ENCODE measurements at regions not wholly inside any gene's neighbourhood (a gene's known extent, or its start where the extent isn't known, plus 50 kb on each side); places are given as distances from the start of the nearest gene placed in this dataset.
"Not testable (repeated sequence)": the region's sequence is repeated elsewhere in the genome, so short reads cannot be mapped to it uniquely, and the experiment has no call there.

DNA sequence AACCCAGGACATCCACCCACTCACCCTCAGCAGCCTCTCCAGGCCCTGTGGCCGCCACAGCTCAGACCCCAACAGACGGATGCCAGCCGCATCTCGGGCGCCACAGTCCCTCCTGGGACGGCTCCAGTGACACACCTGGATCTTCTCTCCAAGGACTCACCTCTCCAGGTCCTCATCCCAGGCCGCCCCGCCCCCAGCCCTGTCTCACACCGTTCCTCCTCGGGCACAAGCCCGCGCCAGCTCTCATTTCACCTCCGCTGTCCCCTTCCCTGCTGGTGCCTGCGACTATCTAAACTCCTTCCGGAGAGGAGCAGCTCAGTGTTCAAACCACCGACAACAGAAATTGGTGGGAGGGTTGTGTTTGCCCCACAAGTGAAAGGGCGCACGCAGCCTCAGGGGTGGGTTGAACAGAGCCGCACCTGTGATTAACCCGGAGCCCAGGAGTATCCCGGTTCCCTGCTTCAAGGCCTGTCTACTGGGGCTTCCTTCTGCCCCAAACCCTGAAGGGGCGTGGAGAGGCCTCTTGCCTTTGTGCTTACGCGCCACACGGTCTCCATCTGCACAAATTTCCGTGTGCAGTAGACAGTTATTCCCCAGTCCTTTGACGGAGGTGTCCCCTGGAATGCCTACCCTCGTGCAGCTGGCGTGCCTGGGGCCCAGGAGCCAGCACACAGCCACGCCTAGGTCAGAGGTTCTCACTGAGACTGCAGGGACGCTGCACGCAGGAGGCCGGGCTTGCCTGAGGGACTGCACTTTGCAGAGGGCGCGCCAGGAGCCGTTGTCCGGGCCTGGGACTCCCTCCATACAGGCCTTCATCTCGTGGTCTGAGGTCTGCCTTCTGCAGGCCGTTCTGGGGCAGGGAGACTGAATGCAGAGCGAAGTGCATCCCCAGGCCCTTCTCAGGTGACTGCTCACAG, 232.7 kb downstream of the DLL1 start:
- no peak for DNase-seq

- DNase-seq, result no peak
Measured at GRCh38 chr6:170057034-170057734, 233.7 kb downstream of the DLL1 start.

DNA sequence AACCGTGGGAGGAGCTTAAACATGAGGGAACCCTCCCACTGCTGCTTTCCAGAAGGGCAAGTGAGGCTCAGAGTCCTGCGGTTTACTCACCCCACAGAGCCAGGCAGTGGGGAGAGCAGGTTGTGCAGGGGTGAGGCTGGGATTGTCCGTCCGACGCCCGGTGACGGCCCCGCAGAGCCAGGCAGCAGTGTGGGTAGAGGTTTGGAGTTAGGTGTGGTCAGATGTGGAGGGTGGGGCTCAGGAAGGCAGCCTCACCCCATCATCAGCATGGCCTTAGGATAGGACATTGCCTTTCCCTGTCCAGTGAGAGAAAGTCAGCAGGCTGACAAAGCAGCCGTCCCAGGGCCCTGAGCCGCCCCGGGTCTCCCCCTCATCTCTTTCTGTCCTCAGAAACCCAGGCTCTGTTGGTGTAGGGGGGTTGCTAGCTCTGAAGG, 234.6 kb downstream of the DLL1 start:
- no peak for DNase-seq

GRCh38 chr6:170055797-170056196, 235.1 kb downstream of the DLL1 start:
- DNase-seq, result not testable (repeated sequence)

GRCh38 chr6:170053966-170054661, 236.8 kb downstream of the DLL1 start:
- DNase-seq, result no peak

DNA sequence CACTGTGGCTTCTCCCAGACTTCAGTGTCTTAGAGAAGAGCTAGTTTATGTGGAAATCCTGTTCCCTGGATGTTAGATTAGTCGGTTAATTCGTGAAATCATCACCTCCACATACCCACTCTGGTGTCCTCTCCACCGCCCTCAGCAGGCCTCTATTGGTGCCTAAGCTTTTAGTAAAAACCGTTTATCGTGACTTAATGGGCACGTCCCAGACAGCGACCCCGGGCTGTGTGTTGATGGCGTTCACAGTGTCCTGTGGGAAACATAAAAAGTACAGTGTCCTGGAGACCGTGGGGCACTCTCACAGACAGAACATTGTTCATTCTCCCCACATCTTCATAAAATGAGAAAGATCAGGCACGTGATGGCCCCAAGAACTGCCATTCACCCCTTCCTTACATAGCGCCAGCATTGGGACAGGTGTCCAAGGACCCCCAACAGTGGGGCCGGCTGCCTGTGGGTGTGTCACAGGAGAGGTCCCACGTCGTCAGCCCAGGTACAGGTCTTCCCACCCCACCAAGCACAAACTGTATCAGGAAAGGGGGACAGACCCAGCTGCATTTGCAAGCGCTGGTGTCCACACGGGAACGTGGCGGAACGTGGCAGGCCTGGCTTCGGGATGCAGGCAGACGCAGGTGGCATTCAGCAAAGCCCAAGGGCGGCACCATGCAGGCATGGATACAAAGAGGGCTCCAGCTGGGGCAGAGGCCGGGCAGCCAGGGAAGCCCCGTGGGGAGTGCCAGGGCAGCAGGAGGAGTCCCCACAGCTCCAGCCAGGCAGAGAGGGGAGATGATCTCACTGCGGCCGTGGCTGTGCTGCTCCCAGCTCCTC, 237.7 kb downstream of the DLL1 start:
- DNase-seq, result no peak

GRCh38 chr6:170051229-170052172, 239.4 kb downstream of the DLL1 start:
- DNase-seq, result no peak

DNA sequence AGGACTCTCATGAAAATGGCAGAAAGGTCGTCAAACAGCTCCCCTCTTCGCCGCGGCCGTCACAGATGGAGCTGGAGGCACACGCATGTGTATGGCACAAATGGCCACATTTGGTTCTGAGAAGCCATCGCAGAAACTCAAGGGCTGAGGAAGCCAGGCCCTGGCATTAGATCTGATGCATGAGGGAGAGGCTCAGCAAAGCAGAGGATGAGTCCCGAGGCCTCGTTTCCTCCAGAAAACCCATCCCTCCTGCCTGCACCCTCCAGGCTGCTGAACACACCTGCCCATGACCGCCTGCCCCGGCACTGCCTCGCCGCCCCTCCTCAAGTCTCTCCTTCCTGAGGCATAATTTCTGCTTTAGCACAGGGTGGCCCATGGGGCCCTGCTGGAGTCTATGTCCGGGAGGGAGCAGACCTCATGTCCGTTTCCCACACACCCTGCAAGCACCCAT, 240.3 kb downstream of the DLL1 start:
- DNase-seq, result no peak

GRCh38 chr6:170049641-170050561, 241.0 kb downstream of the DLL1 start:
- DNase-seq, result peak in 1 of 14 donors; percentile 35

DNA sequence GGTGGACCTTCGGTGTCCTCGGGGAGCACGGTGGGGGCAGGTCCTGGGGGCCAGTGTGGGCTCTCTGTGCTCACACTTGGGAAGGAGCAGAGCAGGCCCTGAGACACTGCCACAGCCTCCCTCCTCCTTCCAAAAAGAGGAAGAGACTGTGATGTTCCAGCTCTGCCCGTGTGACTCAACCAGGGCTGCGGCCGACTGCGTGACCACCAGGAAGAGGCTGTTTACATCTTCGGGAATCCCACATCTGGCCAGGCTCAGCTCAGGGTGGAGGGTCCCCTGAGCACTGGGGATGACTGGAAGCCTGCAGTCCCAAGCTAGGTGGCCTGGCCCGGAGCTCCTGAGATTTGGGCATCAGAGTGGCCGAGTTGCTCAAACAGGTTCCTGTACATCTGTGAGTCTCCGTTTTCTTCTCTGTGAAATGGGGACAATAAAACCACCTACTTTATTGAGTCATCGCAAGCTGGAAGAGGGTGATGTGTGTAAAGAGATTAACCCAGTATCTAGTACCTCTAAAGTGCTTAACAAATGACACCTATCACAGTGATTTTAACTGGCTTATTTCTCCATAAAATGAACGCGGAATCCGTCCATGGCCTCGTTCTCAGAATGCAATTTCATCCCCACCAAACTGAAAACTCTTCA, 242.1 kb downstream of the DLL1 start:
- peak in 7 of 14 donors; percentile 17 to 63 (median 28) for DNase-seq

DNA sequence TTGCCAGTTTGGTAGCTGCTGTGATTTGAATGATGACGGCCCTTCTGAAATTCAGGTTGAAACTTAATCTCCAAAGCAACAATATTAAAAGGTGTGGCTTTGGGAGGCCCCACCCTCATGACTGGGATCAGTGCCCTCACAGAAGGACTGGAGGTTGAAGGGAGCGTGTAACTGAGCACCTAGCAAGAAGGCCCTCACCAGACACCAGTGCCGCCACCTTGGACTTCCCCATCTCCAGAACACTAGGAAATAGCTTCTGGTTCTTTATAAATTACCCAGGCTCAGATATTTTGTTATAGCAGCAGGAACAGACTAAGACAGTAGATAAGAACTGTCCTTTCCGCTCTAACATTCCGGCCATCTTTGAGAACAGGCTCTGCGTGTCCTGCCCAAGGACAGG, 243.1 kb downstream of the DLL1 start:
- DNase-seq, result no peak

DNA sequence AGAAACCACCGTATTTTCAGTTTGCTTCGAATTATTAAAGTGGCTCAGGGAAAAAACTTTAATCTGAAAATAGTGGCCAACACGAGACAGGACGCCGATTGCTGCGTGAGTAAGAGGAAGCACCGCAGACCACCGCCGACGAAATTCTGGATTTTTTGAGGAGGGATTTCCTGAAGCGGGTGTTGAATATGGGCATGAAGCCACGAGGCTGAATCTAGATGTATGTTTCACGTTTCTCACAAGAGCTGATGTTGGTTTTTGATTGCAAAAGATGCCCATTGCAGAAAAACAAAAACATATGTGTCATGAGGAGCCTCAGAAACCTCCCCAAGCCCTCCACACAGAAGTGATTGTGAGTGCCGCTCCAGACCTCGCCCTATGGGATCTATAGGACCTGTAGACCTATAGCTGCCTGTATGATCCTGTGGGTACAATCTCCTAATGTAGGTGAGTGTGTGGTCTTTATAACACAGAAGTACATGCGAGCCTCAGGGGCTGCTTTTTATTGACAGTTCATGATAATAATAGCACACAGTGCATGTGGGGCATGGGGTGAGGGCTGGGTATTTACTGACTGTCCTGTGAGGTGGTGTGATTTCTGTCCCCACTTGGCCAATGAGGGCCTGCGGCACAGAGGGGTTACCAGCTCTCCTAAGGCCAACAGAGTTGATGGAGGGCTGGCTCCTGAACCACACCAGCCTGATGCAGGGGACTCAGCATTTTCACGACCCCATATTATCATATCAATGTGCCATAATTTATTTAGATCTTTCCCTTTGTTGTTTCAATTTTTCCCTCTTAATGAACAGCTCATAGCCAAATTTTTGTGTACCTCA, 243.9 kb downstream of the DLL1 start:
- no peak for DNase-seq

- DNase-seq, result no peak
Measured at GRCh38 chr6:170045981-170046667, 244.8 kb downstream of the DLL1 start.

GRCh38 chr6:170045563-170045960, 245.3 kb downstream of the DLL1 start:
- no peak for DNase-seq

- no peak for DNase-seq
Measured at GRCh38 chr6:170044836-170045562, 245.9 kb downstream of the DLL1 start.

GRCh38 chr6:170043881-170044790, 246.7 kb downstream of the DLL1 start:
- no peak for DNase-seq

Measured in C1 segment of cervical spinal cord (tissue), 14 donors.